HG03571 (cell line): ENCODE measurements at regions not wholly inside any gene's neighbourhood (a gene's known extent, or its start where the extent isn't known, plus 50 kb on each side); places are given as distances from the start of the nearest gene placed in this dataset.
"Not testable (repeated sequence)": the region's sequence is repeated elsewhere in the genome, so short reads cannot be mapped to it uniquely, and the experiment has no call there.

ENCODE experiments used
- ATAC-seq: cut with Tn5 transposase; IDR thresholded peaks from one replicate; pipeline ENCODE4 v1.9.1; 2021; ENCODE audit not compliant: unreplicated experiment

DNA sequence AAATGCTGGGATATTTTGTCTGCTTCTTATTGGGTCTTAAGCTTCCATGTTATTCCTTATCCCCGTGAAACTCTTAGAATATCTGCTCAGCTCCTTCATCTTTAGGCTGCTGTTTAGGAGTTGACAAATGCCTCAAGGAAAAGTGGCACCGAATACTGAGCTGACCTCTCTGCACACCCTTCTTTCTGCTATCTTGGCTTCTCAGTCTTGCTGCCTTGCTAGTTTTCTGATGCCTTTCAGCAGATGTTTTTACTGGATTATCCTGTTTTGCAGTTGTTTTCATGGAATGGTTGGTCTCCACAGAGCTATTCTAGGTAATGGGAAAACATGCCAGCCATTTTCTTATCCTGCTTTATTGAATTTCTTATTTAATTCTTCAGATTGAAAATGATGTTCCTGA is 86.3 kb downstream of the GYPE start:
- ATAC-seq = no peak

DNA sequence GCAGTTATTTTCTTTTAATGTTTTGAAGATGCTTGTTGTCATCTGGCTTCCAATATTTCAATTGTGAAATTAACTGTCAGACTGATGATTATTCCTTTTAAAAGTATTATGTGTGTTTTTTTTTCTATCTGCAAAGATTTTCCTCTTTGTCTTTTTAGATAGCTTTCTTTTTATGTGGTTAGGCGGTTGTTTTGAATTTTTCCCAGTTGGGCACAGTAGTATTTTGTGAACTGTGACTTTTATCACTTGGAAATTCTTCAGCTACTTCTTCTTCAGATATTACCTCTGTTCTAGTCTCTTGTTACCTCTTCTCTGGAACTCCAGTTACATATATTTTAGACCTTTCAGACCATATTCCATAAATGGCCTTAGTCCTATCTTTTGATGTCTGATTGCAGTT is 87.5 kb downstream of the GYPE start:
- not testable (repeated sequence) for ATAC-seq

DNA sequence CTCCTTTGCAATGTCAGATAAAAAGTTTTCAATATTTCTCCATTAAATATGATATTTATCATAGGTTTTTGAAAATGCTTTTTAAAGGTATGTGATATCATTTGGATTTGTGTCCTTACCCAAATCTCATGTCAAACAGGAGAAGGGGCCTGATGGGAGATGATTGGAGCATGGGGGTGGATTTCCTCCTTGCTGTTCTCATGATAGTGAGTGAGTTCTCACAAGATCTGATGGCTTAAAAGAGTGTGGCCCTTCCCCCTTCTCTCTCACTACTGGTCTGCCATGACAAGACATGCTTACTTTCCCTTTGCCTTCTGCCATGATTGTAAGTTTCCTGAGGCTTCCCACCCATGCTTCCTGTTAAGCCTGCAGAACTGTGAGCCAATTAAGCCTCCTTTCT is 90.0 kb downstream of the GYPE start:
- ATAC-seq = not testable (repeated sequence)

DNA sequence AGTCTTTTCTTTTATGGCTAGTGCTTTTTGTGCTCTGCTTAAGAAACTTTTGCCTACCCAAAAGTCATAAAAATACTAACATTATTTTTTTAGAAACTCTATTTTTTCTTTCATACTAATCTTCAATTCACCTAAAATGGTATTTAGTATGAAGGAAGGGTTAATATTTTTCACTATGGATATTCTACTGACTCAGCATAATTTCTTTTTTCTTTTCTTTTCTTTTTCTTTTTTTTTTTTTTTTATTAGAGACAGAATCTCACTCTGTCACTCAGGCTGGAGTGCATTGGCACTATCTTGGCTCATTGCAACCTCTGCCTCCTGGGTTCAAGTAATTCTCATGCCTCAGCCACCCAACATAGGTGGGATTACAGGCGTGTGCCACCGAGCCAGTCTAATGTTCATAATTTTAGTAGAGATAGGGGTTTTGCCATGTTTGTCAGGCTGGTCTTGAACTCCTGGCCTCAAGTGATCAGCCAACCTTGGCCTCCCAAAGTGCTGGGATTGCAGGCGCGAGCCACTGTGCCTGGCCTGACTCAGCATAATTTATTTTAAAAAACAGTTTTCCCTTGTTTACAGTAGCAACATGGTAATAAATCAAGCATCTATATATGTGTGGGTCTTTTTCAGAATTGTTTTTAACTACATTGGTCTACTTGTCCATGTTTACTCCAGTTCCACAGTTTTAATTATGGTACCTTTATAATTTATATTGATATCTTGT is 91.8 kb downstream of the GYPE start:
- not testable (repeated sequence) for ATAC-seq

DNA sequence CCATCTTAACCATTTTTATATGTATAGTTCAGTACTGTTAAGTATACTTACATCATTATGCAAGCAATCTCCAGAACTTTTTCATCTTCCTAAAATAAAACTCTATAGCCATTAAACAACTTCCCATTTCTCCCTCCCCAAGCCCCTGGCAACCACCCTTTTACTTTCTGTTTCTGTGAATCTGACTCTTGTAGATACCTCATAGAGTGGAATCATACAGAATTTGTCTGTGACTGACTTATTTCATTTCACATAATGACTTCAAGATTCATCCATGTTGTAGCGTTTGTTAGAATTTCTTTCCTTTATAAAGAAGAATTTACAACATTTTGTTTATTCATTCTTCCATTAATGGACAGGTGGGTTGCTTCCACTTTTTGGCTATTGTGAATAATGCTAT is 91.2 kb upstream of the FREM3 start:
- ATAC-seq = not testable (repeated sequence)

DNA sequence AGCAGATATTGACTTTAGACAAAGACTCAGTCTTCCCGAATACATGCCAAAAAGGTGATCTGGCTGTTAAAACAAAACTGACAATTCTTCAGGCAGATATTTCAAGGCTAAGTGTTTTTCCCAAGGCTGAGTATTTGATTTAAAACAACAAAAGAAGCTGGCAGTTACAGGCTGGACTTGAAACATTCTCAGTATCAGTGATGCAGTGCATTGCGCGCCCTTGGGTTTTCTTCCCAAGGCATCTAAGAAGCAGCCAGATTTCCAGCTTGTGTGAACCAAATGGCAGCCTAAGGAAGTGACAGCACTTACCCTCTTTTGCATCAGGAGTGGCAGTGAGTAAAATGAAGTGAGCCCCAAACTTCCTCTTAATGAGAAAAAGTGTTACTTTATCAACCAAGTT is 90.0 kb upstream of the FREM3 start:
- not testable (repeated sequence) for ATAC-seq

DNA sequence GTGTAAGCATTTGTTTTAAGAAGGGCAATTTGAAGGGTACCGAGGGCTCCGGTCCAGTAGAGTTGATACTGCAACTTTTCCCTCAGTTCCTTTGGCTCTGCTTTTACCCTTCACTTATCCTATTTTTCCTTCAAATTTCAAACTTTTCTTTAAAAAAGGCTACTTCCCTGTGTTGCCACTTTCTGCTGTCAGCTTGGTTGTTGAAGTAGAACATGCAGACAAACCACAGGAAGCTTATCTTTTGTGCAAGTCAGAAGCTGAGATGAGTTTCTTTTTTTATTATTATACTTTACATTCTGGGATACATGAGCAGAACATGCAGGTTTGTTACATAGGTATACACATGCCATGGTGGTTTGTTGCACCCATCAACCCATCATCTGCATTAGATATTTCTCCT is 89.1 kb upstream of the FREM3 start:
- not testable (repeated sequence) for ATAC-seq

DNA sequence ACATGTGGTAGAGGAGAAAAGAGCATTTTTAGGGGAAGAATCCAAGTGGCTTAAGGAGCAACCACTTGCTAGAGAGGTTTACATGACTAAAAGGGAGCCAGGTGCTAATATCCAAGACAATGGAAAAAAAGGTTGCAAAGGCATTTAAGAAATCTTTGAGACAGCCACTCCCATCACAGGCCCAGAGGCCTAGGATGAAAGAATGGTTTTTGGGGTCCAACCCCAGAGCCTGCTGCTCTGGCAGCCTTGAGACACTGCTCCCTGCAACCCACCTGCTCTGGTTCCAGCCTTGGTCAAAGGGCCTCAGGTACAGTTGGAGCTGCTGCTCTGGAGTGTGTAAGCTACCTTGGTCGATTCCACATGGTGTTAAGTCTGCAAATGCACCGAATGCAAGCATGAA is 84.1 kb upstream of the FREM3 start:
- ATAC-seq = no peak

DNA sequence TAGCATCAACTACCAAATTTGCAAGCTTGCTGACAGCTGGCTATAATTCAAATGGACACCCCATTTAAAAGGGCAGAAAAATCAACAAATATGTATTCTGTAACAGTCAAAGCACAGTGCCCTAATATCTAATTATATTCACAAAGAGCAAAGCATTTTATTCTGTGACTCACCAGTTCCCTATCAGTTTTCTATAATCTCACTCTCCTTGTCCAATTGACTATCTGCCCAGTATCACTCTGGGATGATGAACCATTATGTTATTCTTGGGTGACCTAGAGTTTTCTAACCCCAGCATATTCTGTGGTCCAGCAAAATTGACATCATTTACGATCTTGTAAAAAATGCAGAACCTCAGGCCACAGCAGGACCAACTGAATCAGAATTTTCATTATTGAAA is 82.0 kb upstream of the FREM3 start:
- no peak for ATAC-seq

DNA sequence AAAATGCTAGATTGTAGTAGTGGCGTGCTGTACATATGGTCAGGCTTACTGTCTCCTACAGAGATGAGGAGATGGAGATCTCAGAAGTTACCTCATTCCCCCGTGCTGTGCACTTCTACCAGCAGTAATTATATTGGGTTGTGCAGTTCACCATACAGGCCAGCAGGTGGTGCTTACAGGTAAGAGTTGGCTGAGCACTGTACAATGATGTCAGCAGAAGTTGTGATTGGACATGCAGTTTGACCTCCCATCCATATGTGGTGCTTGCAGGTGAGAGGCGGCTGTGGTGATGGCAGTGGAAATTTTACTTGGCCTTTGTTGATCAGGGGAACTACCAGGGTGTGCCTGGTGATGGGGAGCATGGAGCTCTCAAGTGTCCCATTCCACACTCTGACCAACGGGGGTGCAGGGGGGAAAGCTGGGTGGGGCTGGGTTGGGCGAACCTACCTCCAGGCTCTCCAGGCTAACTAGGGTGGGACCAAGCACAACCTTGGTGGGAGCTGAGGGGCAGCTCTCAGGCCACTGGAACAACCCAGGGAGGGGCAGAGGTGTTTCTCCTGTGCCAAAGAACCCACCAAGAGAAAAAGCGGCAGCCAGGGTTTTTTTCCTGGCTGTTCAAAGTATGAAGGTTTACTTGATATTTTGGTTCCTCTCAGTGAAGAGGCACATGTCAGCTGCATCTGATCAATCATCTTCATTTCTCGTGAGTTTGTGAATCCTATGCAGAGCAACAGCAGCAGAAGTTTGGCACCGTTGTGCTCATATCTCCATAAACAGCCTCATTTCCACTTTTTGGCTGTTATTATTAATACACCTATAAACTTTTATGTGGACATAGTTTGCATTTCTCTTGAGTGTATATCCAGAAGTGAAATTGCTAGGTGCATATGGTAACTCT is 73.8 kb upstream of the FREM3 start:
- peak; percentile 100 for ATAC-seq

DNA sequence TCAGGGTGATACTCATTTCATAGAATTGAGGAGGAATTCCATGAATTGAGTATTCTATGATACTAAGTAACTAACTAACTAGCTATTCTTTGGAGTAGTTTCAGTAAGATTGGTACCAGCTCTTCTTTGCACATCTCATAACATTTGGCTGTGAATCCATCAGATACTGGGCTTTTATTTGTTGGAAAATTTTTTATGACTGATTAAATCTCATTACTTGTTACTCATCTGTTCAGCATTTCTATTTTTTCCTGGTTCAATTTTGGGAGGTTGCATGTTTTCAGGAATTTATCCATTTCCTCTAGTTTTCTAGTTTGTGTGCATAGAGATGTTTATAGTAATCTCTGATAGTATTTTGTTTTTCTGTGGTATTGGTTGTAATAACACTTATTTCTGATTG is 70.8 kb upstream of the FREM3 start:
- ATAC-seq = no peak

DNA sequence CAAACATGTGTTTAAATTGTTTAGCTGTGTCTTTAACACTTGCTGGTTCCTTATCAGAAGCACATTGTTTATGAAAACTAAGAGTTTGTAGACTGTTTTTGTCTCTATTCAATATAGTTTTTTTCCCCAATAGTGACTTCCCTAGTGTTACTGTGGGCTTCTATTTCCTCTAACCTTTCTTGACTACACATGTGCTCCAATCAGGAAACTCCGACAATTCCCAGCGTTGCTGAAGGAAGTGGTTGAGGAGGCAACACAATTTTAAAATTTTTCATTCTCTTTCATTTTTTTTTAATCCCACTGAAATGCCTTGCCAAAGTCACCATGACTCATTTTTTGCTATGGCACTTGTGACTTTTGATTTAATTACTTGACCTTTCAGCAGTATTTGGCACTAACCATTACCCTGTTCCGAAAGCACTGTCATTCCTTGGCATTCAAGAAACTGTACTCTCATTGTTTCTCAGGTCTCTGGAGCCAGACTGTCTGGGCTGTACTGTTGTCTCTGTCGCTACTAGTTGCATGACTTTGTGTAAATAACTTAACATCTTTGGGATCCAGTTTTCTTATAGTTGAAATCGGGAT is 67.6 kb upstream of the FREM3 start:
- no peak for ATAC-seq

DNA sequence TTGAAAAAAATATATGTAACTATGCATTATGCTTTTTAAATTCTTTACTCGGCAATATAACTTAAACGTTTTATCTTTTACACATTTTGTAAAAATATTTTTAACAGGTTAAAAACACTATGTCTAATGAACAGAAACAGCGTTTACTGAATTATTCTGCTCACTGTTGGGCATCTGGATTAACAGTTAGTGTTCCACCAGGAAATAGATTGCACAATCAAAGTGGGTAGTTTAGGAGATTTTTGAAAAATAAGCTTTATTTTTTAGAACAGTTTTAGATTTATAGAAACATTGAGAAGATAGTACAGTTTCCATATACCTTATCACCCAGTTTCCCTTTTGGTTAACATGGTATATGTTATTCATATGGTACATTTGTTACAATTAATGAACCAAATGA is 63.1 kb upstream of the FREM3 start:
- ATAC-seq = no peak

DNA sequence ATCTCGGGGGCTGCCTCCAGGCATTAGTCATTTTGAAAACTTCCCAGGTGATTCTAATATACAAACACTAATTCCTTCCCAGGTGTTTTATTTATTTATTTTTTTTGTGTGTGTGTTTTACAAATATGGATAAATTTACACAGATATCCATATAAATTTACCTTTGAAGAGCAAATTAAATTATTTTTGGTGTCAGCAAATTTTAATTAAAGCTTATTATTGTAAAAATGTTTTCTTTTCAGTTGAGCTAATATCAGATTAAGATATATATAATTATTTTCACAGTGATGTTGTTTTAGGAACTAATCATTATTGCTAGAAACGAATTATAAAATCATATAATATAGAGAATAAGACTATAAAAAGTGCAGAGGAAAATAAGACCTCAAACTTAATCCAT is 62.0 kb upstream of the FREM3 start:
- no peak for ATAC-seq
